Activated B cell treated with CpG ODN at 0.5 μM for 24 hours (primary cell): ENCODE measurements at regions not wholly inside any gene's neighbourhood (a gene's known extent, or its start where the extent isn't known, plus 50 kb on each side); places are given as distances from the start of the nearest gene placed in this dataset.
"Not testable (repeated sequence)": the region's sequence is repeated elsewhere in the genome, so short reads cannot be mapped to it uniquely, and the experiment has no call there.

Experiments
- ATAC-seq: fragments of 200-7000 bp; cut with Tn5 transposase; one replicate; pipeline ENCODE4 v1.10.0; 2021; ENCODE audit warnings: low read depth, mild to moderate bottlenecking, moderate library complexity
- CTCF ChIA-PET: fragments of 350-600 bp; sonication (Branson Sonifier 250); formaldehyde crosslinking; loops from one replicate; lab custom pipeline; 2021; ENCODE audit warnings: antibody characterized with exemption; lab: Charles Lee
- POLR2A ChIA-PET: fragments of 350-600 bp; sonication (Branson Sonifier 250); formaldehyde crosslinking; loops from one replicate; lab custom pipeline; 2021; ENCODE audit warnings: antibody characterized with exemption; lab: Charles Lee
- DNase-seq: peaks from one replicate; pipeline ENCODE4 v3.0.0; 2022
- H3K27ac Mint-ChIP-seq: one replicate; pipeline ENCODE4 v1.8.0; 2020; ENCODE audit warnings: mixed read lengths
- H3K27me3 Mint-ChIP-seq: one replicate; pipeline ENCODE4 v1.8.0; 2021; ENCODE audit warnings: mixed read lengths
- H3K36me3 Mint-ChIP-seq: one replicate; pipeline ENCODE4 v1.8.0; 2021; ENCODE audit warnings: low read depth, mixed read lengths
- H3K4me1 Mint-ChIP-seq: one replicate; pipeline ENCODE4 v1.8.0; 2021; ENCODE audit warnings: mixed read lengths
- H3K4me3 Mint-ChIP-seq: one replicate; pipeline ENCODE4 v1.8.0; 2020; ENCODE audit warnings: mild to moderate bottlenecking, mixed read lengths
- H3K9me3 Mint-ChIP-seq: one replicate; pipeline ENCODE4 v1.8.0; 2020; ENCODE audit warnings: mixed read lengths
- CTCF ChIP-seq: fragments of 200-600 bp; IDR thresholded peaks from one replicate; pipeline ENCODE4 v1.8.0; 2022; ENCODE audit warnings: antibody characterized with exemption, mild to moderate bottlenecking
- intact Hi-C: fragments of 100-400 bp; cut with micrococcal nuclease; formaldehyde crosslinking; loops from one replicate; pipeline ENCODE4 v1.15.1; 2024

GRCh38 chr11:91513734-91514133 is 710.9 kb upstream of the FAT3 start:
- no peak for TF ChIP-seq CTCF
- Mint-ChIP-seq H3K36me3 (no peaks in the 10 kb centered on the region), H3K4me1 (no peaks in the 10 kb centered on the region), H3K4me3 (no peak overlapping the region), H3K9me3 (peaks cover 9% of the 10 kb centered on the region), H3K27ac (no peak overlapping the region), H3K27me3 (no peaks in the 10 kb centered on the region)
- ChIA-PET POLR2A (no interaction called here), CTCF (no interaction called here)
- ATAC-seq: no peak
- no peak for DNase-seq
- intact Hi-C loops: no loop called here

DNA sequence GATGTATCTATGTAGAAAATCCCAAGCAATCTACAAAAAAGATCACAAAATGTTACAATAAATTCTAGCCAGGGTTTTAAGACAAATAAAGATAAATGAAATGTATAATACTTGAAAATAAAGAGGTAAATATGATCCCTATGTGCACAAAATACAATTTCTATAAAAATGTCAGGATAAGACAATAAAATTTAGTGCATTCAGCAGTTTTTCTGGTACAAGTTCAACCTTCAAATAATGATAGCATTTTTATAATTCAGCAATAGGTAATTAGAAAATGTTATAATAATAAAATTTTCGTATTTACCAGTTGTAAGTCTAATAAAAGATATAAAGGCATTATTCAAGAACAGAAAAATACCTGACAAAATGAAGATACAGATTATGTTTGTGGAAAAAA is 726.8 kb upstream of the FAT3 start:
- CTCF ChIA-PET: no interaction called here
- H3K27me3 Mint-ChIP-seq: no peaks in the 10 kb centered on the region
- intact Hi-C loops: no loop called here

DNA sequence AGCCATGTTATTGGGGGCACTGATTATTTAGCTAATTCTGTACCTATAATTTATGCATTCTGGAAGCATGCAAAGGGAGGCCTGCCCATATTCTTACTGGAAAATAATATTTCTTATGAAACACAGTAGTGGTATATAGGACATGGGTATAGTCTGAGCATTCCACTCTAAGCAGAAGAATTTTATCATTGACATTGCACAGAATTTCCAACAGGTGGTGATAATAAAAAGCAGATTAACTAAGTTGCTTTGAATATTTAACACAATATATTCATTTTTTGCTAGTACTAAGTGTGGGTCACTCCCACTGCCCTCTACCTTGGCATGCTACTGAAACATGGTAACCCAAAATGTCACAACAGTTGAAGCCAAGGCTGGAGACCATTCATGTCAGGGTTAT is 728.8 kb upstream of the FAT3 start:
- CTCF ChIA-PET: no interaction called here

More for the DNA sequence above, 726.8 kb upstream of the FAT3 start:
- H3K27ac Mint-ChIP-seq: no peak overlapping the region
- POLR2A ChIA-PET: no interaction called here
- no peak for TF ChIP-seq CTCF
- DNase-seq: no peak
- H3K4me3 Mint-ChIP-seq: no peak overlapping the region
- ATAC-seq: no peak
- H3K4me1 Mint-ChIP-seq: no peaks in the 10 kb centered on the region
- peaks cover 4% of the 10 kb centered on the region for H3K9me3 Mint-ChIP-seq
- H3K36me3 Mint-ChIP-seq: no peaks in the 10 kb centered on the region

GRCh38 chr11:91489989-91490388 is 734.6 kb upstream of the FAT3 start:
- no peaks in the 10 kb centered on the region for H3K27me3 Mint-ChIP-seq
- no peaks in the 10 kb centered on the region for H3K4me1 Mint-ChIP-seq
- no peak overlapping the region for H3K4me3 Mint-ChIP-seq
- POLR2A ChIA-PET: no interaction called here
- no peak for TF ChIP-seq CTCF
- H3K27ac Mint-ChIP-seq: no peak overlapping the region
- H3K9me3 Mint-ChIP-seq: peaks cover 18% of the 10 kb centered on the region
- ATAC-seq: no peak
- CTCF ChIA-PET: no interaction called here
- intact Hi-C loops: no loop called here
- no peaks in the 10 kb centered on the region for H3K36me3 Mint-ChIP-seq
- no peak for DNase-seq

More for the DNA sequence above, 728.8 kb upstream of the FAT3 start:
- TF ChIP-seq CTCF: no peak
- intact Hi-C loops: no loop called here
- H3K4me1 Mint-ChIP-seq: no peaks in the 10 kb centered on the region
- POLR2A ChIA-PET: no interaction called here
- no peak overlapping the region for H3K4me3 Mint-ChIP-seq
- no peak overlapping the region for H3K27ac Mint-ChIP-seq
- DNase-seq: no peak
- no peak for ATAC-seq
- H3K36me3 Mint-ChIP-seq: no peaks in the 10 kb centered on the region
- H3K9me3 Mint-ChIP-seq: peaks cover 2% of the 10 kb centered on the region
- no peaks in the 10 kb centered on the region for H3K27me3 Mint-ChIP-seq

DNA sequence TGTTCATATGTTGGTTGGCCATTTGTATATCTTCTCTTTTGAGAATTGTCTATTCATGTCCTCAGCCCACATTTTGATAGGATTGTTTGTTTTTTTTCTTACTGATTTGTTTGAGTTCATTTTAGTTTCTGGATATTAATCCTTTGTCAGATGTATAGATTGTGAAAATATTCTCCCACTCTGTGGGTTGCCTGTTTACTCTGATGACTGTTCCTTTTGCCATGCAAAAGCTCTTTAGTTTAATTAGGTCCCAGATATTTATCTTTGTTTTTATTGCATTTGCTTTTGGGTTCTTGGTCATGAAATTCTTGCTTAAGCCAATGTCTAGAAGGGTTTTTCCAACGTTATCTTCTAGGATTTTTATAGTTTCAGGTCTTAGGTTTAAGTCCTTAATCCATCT is 740.7 kb upstream of the FAT3 start:
- ATAC-seq, H3K4me3 Mint-ChIP-seq, H3K4me1 Mint-ChIP-seq, H3K27me3 Mint-ChIP-seq, POLR2A ChIA-PET, H3K27ac Mint-ChIP-seq, H3K36me3 Mint-ChIP-seq, CTCF ChIA-PET, DNase-seq, intact Hi-C loops: not testable (repeated sequence)
- H3K9me3 Mint-ChIP-seq: peaks cover 25% of the 10 kb centered on the region

GRCh38 chr11:91481875-91482274 is 742.7 kb upstream of the FAT3 start:
- POLR2A ChIA-PET, H3K4me1 Mint-ChIP-seq, H3K36me3 Mint-ChIP-seq, H3K27me3 Mint-ChIP-seq, CTCF ChIA-PET, intact Hi-C loops, DNase-seq, H3K4me3 Mint-ChIP-seq, H3K27ac Mint-ChIP-seq, ATAC-seq: not testable (repeated sequence)
- H3K9me3 Mint-ChIP-seq: peaks cover 31% of the 10 kb centered on the region
